Activated CD4-positive, alpha-beta T cell treated with anti-CD3 and anti-CD28 coated beads, Interleukin-10, Interleukin-2, amounts not matched to agents 100 ng/mL and 50 ng/mL, durations not matched to agents 16 hours and 8 hours (primary cell): ENCODE measurements at regions not wholly inside any gene's neighbourhood (a gene's known extent, or its start where the extent isn't known, plus 50 kb on each side); places are given as distances from the start of the nearest gene placed in this dataset.

Experiments
- DNase-seq: peaks from one replicate; pipeline ENCODE4 v3.0.0-alpha.2; 2020

DNA sequence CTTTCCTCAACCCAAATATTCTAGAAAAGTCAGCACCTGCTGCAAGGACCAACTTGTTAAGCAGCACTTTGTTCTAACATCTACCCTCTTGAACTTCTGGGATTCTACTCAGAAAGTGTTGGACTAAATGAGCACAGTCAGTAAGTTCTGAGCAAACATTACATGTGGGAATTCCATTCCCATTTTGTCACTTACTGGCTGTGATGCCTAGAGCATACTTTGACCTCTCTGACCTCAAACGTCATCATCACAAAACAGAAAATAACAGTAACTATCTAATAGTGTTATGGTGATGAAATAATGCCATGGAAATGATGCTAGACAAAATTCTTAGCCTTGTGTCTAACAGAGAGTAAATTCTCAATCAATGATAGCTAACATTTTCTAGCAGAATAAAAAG is 829.4 kb downstream of the EPHA7 start:
- no peak for DNase-seq

DNA sequence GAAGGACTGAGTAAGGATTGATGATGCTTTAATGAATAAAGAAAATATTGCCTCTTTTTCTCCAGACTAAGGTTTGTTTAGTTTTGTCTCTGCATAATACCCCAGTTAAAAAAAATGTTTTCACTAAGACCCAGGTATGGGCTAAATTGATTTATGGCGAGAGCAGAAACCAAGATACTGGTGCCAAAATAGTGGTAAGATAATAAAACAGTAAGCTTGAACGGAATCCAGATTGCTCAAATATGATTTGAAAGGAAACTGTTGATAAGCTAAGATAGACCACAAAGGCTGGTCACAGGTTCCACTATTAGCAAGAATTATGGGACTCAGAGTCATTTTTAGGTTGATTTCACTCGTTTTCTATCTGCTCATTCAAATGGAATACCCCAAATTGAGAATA is 831.2 kb downstream of the EPHA7 start:
- no peak for DNase-seq

DNA sequence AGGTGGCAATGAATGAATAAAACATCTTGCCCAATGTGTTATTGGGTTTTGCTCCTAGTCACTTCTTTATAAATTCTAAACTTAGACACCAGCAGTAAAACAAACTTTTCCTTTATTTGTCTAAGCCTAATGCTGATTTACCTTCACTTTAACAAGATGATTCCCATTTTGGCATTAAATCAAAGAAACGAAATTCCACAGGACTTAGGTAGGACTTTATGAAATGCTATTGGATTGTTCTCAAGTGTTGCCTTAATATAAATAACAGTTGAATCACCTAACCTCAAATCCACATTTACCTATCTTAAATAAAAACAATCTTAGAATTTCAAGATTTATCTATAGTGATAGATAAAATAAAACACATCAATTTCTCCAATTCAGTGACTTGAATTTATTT is 831.8 kb downstream of the EPHA7 start:
- DNase-seq, result no peak

DNA sequence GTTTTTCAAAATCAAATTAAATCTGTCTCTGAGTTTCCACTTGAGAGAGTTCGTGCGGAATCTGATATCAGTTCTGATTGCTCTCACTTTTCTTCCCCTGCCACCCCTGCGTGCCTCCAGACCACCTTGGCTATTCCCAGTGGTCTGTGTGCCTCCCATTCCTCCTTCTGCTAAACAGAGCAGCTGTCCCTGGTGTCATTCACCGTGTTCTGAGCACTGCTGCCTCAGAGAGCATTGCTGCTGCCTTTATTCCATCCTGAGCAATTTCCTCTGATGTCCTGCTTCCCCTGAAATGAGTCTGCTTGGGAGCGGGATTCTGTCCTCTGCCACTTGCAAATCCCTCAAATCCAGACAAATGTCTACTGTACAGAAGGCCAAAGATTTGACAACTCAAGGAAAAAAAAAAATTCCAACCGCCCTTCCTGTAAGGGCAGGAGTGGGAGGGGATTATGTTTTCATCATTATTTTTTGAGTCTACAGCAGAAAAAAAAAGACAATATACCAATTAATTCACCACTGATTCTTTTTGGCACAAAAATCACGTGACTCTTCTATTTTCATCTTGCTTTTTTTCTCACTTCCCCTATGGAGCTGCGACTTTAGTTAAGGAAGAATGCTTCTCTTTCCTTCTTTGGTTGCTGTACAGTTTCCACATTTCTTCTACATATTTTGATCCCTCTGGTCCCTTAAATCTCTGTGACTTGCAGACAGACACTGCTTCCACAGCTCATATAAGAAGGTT is 833.0 kb downstream of the EPHA7 start:
- DNase-seq, result no peak

DNA sequence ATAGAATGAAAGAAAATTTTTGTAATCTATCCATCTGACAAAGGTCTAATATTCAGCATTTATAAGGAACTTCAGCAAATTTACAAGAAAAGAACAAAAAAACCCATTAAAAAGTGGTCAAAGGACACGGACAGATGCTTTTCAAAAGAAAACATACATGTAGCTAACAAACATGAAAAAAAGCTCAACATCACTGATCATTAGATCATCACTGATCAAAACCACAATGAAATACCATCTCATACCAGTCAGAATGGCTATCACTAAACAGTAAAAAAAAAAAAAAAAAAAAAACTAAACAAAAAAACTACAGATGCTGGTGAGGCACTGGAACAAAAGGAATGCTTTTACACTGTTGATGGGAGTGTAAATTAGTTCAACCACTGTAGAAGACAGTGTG is 837.1 kb downstream of the EPHA7 start:
- DNase-seq, result no peak

DNA sequence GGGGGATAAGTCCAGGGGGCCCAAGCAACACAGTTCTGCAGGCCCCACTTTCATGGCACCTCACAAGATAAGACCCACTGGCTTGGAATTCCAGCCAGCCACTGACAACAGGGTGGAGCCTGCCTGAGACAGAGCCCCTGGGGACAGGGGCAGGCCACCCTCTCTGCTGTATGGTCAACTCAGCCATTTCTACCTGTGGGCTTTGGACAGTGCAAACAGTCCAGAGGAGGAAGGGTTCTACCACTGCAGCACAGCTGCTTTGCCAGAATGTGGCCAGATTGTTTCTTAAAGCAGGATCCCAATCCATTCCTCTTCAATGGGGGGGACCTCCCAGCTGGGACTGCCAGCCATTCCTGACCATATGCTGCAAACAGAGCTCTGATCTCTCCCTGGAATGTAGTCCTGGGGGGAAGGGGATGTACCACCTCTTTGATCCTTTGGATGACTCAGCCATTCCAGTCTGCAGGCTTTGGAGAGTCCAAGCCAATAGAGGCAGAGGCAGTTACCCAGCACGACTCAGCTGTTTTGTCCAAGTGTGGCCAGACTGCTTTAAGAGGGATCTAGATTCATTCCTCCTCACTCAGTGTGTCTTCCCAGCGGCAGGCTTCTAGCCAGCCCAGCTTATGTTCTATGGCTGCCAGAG is 842.2 kb downstream of the EPHA7 start:
- no peak for DNase-seq

DNA sequence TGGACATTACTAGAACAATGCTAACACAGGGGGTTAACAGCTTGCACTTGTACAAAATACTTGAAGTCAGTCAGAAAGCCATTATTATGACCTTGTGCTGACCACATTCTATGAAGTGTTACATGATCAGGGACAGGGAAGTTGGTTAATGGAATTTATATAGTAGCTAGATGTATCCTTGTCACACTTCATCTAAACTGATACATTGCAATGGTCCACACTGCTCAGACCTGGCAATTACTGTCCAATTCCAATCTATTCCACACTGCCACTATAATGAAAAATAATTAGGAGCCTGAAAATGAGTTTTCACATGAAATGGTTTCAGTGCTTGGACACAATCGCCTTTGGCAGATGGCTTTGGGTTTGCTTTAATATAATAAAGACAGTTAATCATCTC is 850.8 kb downstream of the EPHA7 start:
- no peak for DNase-seq

DNA sequence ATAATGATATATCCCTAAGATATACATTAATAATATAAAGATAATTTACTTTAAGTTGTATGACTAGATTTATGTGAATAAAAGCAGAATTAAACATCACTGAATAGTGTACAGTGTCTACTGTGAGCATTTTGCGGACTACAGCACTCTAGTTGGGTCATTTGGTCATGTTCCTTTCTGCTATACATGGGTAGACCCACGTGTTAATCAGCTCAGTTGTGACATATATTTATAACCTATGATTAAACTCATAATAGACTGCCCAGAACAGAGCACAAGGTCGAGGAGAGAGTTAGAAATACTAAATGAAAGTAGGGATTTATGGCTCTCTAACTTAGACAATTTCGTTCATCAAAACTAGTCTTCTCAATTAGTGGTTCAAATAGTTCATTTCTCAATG is 852.7 kb downstream of the EPHA7 start:
- no peak for DNase-seq

DNA sequence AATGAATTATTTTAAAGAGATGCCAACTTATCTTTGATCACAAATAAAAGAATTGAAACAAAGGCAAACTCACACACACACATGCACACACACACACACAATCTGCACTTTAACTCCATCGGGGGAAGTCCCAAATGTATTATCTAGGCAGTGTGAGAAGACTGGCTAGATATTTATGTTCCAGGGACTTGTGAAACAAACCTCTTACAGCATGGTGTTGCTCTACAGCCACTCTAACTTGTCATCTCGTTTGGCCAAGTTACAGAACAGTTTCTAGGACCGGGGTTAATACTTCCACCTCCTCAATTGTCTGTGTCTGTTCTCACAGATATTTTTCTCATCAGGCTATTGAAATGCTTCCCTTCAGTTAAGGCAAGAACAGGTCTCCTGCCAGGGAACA is 855.0 kb downstream of the EPHA7 start:
- DNase-seq, result no peak

DNA sequence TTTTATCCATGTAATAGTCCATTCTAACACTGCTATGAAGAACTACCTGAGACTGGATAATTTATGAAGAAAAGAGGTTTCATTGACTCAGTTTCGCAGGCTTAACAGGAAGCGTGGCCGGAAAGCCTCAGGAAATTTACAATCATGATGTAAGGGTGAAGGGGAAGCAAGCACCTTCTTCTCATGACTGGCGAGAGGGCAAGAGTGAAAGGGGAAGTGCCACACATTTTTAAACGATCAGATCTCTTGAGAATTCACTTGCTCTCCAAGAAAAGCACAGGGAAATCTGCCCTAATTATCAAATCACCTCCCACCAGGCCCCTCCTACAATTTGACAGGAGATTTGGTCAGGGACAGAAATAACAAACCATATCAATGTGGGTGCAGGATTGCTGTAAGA is 859.7 kb downstream of the EPHA7 start:
- DNase-seq, result no peak

DNA sequence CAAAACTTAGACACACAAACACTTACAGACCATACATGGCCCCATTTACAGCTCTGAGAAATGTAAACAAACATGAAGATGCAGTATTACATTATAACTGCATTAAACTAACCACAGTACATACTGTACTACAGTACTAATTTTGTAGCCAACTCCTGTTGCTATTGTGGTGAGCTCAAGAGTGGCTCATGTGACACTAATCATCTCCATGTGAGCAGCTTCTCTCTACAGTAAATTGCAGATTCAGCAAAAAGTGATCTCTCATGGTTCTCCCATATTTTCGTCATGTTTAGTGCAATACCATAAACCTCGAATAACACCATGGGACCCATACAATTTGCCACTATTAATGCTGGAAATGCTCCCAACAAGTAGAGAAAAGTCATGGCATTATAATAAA is 860.4 kb downstream of the EPHA7 start:
- DNase-seq, result no peak

DNA sequence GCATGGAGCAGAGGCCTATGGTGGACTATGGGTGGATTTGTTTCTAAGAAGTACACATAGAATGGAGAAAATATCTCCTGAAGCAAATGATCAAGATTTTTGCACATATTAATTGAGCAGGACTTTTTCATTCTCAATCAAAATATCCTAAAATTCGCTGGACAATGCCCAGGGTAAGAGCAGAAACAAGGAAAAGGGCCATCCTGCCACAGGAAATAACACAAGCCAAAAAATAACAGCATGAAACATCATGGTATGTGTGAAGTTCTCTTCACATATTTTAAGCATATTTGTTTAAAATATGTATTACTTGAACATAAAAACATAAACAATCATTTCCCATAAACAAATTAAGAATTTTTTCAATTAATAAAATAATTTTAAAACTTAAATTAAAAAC is 868.9 kb downstream of the EPHA7 start:
- DNase-seq, result no peak

DNA sequence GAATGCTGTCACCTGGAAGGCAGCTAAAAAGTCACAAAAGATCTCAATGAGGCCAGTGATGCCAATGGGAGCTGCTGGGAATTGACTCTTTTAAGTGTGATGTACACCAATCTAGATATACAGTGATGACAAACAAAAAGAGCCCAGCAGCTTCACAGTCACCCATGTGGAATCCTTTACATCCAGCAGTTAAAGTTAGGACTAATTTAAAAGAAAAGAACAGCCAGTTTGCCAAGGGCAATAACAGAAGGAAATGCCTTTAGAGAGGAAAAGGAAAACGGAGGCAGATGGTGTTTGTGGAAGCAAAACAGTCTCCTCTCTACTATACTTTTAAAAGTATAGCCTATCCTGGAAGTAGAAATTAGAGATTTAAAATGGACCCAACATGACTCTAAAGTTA is 873.5 kb downstream of the EPHA7 start:
- DNase-seq, result no peak

DNA sequence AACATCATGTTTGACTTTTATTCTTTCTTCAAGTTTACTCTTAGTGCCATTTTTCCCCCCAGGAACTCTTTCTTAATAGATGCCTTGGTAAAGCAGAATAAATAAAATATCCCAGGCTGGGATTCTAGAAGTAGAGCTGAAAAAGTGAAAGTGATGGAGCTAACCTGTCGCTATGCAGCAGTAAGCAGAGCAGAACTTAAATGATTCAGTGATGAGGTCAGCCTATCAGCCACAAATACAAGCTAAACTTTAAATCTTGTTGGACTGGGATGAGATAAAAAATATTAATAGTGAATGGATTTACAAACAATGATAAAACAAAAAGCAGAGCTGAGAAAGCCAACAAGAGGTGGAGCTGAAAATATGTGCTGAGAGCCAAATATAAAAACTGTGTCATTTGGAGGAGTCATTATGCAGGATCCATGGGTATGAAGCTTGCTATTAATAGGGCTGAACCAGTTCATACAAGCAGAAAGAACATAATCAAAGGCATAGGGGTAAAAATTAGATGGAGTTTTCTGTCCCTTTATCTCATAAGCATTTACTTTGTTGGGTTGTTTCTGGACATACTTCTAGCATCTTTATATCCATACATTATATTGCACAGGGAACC is 877.8 kb downstream of the EPHA7 start:
- no peak for DNase-seq

DNA sequence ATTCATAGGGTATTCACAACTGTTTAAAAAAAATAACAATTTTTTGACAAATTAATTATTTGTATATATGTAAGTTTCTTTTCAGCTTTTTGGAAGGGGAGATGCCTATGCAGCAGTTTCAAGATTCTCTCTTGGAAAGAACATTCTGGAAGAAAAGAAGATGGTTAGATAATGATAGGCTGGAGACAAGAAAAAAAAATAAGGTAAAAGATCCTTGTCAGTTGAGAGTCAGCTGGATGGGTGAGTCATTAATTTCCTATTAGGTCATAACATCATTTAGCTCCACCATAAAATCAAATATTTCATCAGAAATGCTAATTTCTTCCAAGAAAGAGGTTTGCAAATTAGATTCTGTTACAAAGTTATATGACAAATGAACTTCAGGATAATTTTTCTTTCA is 880.4 kb downstream of the EPHA7 start:
- DNase-seq, result no peak

DNA sequence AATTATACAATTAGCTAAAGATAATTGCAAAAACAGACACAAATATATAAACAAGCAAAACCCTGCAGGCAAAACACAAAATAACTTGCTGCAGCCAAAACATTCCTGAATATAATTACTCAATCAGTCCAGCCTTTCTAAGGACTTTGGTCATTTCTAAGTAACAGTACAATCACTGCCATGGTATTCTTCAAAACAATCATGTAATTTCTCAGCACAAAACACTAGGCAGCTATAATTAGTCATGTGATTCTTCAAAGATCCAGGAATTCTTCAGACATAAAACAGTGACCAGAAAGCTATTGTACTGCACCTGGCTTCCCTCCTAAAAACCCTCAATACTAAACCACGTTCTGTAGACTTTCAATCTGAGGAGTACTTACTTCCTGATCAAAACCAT is 881.1 kb downstream of the EPHA7 start:
- DNase-seq, result no peak

DNA sequence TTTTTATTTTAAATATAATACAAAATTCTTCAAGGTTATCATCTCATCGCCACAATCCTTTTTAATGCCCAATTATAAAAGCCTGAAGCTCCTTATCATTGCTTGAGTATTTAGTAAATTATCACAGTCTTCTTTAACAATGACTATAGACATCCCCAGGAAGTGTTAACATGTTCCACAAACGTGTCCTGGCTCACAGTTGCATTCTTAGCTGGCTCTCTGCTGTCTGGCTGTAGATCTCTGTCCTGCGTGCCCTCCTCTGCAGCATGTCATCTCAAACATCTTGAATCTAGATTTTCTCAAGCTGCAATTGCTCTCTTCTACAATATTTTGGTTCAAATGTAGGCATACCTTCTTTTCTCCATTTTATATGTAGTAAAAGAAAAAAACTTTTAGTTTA is 885.2 kb downstream of the EPHA7 start:
- DNase-seq, result no peak

DNA sequence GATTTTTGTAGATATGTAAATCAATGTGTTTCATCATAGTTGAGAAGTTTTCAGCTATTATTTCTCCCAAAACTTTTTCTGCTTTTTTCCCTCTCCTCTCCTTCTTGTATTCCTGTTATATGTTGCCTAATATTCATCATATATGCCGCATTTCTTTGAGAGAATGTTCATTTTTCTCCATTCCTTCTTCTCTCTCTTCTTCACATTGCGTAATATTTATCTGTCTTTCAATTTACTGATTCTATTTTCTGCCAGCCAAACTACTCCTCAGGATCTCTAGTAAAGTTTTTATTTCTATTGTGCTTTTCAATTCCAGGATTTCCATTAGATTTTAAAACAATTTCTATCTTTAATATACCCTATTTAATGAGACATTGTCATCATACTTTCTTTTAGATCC is 896.8 kb downstream of the EPHA7 start:
- no peak for DNase-seq

DNA sequence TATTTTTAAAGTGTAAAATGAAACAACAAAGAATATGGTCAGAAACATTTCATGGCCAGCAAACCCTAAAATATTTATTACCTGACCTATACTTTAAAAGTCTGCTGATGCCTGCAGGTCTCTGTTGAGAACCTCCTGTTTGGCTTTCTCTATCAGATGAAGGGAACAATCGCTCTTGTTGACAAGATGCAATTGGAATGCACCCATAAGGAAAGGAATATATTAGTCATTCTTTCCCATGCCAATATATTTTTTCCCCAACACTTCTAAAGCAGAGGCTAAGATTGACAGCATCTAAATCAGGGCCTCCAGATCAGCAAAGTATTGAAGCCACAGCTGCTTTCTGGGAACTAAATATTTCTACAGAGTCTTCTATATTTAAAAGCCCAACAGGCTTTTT is 897.8 kb downstream of the EPHA7 start:
- DNase-seq, result no peak

DNA sequence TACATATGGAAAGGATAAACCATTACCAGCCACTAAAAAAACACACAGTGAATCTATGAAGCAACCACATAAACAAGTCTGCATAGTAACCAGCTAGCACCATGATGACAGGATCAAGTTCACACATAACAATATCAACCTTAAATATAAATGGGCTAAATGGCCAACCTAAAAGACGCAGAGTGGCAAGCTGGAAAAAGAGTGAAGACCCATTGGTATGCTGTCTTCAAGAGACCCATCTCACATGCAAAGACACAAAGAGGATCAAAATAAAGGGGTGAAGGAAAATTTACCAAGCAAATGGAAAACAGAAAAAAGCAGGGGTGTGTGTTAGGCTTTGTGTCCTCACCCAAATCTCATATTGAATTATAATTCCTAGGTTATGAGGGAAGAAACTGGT is 909.2 kb downstream of the EPHA7 start:
- DNase-seq, result no peak

DNA sequence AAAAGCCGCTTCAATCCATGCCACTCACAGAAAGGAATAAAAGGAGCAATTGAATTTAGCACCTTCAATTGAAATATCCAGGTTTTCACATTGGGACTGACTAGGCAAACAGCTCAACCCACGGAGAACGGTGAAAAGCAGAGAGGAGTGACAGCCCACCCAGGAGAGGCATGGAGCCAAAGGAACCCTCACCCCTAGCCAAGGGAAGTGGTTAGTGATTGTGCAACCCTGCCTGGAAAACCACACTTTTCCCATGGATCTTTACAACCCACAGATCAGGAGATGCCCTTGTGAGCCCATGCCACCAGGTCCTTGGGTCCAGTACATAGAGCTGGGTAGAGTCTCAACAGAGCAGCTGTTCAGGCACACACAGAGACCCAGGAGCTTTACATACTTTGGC is 911.8 kb downstream of the EPHA7 start:
- no peak for DNase-seq

DNA sequence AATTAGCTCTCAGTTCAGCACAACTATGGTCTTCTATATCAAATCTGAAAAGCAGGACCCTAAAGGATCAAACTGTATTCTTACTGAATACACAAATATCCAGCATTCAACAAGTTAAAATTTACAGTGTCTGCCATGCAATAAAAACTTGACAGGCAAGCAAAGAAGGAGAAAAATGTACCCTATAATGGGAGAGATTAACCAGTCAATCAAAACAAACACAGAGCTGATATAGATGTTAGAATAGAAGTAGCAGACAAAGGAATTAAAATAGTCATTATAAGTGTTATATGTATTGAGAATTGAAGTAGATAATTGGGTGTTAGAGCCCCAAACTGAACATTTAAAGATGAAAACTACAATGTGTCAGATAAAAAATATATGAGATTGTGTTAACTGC is 914.9 kb downstream of the EPHA7 start:
- no peak for DNase-seq

DNA sequence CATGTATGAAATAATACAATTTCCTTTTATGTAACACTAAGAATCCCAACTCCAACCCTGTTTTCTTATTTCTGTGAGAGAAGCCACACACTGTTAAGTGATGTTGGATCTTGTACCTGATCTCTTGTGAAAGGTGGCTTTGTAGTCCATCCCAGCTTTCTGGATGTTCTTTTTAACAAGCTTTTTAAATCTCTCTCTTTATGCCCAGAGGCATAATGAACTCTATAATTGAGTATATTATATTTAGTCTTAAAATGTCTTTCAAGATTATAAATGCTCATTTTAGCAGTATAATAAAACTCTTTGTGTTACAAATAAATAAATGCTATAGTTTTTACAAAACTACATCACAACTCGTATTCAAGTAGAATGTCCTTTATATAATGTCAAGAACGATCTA is 922.1 kb downstream of the EPHA7 start:
- no peak for DNase-seq

DNA sequence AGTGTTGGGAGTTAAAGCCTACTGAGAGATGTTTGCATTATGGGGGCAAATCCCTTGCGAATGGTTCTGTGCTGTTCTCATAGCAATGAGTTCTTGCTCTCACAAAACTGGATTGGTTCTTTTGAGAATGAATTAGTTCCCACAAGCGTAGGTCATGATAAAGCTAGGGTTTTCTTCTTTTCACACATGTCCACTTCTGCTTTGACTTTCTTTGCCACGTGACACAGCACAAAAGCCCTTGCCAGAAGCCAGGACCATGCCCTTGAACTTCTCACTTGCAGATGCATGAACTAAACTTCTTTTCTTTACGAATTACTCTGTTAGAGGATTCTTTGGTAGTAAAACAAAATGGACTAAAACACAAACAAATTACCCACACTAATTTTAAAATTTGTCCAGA is 922.8 kb downstream of the EPHA7 start:
- no peak for DNase-seq

DNA sequence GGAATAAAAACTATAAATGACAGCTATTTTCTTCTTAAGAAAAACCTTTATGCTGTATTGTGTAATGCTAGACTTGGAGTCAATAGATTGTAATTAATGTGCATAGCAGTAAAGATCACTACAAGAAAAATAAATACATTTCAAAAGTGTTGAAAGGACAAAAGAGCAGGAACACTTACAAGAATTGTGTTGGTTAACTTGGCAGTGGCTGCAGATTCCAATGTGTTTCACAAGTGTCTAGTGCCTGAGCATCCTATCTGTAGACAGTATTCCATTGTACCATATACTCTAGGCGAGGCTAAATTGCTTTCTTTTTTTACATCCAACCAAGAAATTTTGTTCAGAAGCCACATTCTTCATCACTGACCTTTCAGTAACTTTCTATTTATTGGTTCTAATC is 924.1 kb downstream of the EPHA7 start:
- no peak for DNase-seq
